ENCODE measurements at regions not wholly inside any gene's neighbourhood (a gene's known extent, or its start where the extent isn't known, plus 50 kb on each side); places are given as distances from the start of the nearest gene placed in this dataset.

DNA sequence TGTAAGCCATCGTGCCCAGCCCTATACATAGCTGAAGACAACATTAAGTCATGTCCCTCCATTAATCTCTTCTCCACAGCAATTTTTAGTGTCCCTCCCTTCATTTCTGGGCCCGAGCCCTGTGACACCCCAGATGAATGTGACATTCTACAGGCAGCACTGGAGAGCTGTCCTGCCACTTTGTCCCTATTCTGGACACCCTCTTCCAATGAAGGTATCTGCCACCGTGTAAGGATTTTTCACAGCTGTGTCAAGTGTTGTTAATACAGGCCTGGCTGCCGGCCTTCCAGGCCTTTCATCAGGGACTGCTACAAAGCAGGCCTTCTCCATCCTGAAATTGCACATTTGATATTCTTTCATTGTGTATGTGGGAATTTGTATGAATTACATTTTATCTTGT is 62.0 kb upstream of the SLC28A3 start:
- no peak for TF ChIP-seq CTCF (IDR thresholded peaks at IDR 0.05)
- TF ChIP-seq POLR2AphosphoS5 (IDR thresholded peaks at IDR 0.05; ENCODE audit: insufficient read depth in 1 of 2, low read depth in 1 of 2) = no peak
- no peak for TF ChIP-seq POLR2A (IDR thresholded peaks at IDR 0.05)

Data from vagina (tissue), 2 donors.